Activated CD4-positive, CD25-positive, alpha-beta regulatory T cell treated with anti-CD3 and anti-CD28 coated beads, Interleukin-2, amount 50 U/mL, for 24 hours (primary cell): ENCODE measurements at regions not wholly inside any gene's neighbourhood (a gene's known extent, or its start where the extent isn't known, plus 50 kb on each side); places are given as distances from the start of the nearest gene placed in this dataset.
"Not testable (repeated sequence)": the region's sequence is repeated elsewhere in the genome, so short reads cannot be mapped to it uniquely, and the experiment has no call there.

Source experiments
- ATAC-seq, 2 donors: fragments of 150-1000 bp; cut with Tn5 transposase; one replicate each; pipeline ENCODE4 v1.10.0; 2021; ENCODE audit warnings: mild to moderate bottlenecking in 1 of 2, moderate library complexity in 1 of 2

DNA sequence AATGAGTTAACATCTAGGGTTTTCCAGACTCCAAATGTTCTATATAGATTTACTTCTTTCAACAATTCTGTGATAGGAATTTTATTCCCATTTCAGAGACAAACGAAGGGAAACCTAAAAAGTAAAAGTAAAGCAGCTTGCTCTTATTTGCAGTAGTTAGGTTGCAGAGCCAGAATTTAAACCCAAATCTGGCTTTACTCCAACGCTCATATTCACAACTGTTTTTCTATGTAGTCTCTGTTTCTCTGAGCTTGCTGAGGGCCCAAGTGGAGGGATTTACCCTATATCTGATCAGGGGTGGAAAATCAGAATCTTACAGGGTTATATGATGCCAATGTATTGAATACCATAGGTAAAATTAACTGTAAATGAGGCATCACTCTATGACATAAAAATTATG, 599.1 kb upstream of the GRIA3 start:
- ATAC-seq = no peak

DNA sequence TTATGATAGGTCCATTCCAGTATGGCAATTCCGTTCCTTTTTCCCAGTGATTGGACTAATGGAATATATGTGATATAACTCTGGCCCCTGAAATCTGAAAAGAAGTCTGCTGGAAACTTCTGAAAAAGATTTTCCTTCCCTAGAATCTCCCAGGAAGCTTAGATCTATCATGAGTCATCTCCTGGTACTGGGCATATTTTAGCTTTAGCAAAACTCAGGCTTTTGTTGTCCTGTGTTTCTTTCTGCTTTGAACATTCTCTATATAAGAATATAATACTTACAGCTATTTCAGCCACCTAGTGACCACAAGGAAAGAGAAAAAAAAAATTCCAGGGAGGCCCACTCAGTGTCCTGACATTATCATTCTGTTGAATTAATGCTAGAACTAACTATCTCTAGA, 597.2 kb upstream of the GRIA3 start:
- no peak for ATAC-seq

DNA sequence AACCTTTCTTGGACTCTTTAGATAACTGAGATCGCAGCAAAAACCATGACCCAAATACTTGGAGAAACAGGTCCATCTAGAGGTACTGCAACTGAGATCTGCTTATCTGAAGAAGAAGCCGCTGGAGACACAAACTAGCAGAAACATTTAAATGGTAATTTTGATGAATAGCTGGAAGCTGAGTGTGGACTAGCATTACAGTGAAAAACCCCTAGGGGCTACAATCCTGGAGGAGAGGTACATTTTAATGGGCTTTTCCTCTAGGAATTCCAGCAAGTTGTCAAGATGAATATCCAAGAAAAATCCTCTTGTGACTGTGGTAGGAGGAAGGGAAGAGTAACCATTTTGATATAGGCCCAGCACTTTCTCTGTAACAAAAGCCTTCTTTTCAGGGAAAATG, 592.5 kb upstream of the GRIA3 start:
- no peak for ATAC-seq

DNA sequence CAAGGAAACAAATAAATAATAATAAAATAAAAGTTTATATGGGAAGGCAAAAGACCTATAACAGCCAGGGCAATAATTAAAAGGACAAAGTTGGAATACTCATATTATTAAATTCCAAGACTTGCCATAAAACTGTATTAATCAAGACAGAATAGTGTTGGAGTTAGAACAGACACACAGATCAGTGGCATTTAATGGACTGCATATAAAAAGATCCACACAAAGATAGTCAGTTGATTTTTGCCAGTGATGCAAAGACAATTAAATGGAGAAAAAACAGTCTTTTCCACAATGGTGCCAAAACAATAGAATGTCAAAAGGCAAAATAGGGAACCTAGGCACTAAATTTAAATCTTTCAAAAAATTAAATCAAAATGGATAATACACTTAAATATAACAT, 587.1 kb upstream of the GRIA3 start:
- no peak for ATAC-seq

DNA sequence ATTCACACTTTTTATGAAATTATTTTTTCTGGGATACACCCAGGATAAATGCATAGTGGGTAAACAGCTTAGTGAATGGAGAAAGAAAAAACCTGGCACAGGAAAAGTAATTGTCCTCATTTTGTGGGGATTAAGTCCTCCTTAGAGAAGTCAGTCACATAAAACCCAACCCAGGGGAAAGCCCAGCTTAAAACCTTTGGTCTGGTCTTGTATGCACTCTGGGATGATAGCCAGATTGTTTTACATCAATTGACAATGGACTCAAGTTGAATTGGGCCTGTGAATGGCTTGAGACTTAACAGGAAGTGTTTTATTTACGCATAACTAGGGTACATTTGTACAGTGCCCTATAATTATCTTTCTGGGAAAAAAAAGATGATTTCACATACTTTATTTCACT, 561.3 kb upstream of the GRIA3 start:
- no peak for ATAC-seq

DNA sequence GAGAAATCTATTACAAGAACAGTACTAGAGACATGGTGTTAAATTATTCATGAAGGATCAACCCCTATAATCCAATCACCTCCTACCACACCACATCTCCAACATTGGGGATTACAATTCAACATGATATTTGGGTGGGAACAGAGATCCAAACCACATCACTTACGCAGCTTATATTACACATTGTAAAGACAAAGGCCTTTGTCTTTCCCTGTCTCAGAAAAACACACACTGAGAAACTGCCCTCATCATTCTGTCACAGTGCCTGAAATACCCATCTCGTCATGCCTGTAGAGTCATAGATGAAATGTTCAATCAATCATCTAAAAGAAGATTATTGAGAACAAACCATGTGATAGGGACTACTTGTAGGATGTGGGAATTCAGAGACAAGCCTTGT, 558.8 kb upstream of the GRIA3 start:
- ATAC-seq = no peak

DNA sequence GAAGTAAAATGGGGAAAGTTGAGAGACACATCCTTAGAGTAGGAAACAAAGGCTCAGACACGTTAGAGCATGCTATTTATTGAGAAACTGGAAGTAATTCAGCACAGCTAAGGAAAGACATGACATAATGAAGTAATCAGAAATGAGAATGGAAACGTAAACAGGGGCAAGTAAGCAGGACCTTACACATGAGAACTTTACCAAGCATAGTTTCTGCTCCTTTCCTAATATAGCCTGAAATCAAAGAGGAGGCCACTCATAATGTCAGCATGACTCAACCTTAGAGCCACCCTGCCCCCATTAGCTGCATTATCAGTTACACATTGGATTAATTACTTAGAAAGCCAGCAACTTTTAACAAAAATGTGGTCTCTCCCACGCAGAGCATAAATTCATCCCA, 558.3 kb upstream of the GRIA3 start:
- no peak for ATAC-seq

DNA sequence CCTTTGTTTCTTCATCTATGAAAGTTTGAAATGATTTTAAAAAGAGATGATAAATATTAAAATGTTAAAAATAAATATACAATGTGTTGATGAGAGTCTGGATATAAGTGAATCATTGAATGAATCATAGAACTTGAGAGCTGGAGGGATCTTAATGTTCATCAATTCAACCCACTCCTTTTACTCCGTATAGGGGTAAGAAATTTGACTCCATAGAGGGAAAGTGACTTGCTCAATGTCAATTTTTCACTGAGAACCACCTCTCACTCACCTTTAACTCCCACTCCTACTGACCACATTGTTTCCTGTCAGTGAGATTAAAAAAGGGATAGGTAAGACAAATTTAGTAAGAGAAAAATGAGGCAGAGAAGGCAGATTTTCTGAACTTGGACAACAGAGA, 557.2 kb upstream of the GRIA3 start:
- ATAC-seq = no peak

DNA sequence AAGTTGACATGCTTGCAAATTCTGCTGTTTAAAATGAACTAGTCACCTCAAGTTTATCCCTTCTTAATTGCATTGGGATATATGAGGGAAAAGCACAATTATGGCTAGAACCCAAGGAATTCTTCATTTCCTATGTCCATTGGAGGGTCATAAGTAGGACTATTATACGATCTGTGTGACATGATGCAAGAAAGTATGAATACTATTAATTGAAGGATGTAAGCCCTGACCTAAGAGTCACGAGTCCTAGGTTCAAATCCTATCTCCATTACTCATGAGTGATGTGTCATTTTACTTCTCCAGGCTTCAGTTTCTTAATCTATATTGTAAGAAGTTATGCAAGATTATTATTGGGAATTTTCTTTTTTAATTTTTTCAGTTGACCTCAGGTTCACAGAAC, 542.9 kb upstream of the GRIA3 start:
- ATAC-seq = no peak

DNA sequence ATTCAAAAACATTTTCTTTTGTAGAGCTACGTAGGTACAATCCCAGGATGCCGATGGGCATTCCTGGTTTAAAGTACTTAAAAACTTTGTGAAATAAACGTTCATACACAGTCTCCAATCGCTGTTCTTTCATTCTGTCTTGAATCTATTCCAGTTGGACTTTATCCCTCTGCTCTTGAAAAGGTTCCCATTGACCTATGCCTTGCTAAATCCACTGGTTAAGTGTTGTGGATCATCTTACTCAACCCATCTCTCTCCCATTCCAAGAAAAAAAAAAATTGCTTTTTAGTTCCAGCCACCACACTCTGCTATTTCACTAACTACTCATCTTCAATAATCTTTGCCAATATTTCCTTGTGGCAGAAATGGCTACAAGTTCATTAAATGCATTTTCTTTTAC, 542.3 kb upstream of the GRIA3 start:
- no peak for ATAC-seq

DNA sequence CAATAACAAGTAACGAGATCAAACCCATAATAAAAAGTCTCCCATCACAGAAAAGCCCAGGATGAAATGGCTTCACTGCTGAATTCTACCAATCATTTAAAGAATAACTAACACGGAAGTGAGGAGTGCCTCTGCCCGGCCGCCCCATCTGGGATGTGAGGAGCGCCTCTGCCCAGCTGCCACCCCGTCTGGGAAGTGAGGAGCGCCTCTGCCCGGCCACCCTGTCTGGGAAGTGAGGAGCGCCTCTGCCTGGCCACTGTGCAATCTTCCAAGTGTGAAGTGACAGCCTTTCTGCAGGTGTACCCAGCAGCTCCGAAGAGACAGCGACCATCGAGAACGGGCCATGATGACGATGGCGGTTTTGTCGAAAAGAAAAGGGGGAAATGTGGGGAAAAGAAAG, 528.8 kb upstream of the GRIA3 start:
- not testable (repeated sequence) for ATAC-seq

DNA sequence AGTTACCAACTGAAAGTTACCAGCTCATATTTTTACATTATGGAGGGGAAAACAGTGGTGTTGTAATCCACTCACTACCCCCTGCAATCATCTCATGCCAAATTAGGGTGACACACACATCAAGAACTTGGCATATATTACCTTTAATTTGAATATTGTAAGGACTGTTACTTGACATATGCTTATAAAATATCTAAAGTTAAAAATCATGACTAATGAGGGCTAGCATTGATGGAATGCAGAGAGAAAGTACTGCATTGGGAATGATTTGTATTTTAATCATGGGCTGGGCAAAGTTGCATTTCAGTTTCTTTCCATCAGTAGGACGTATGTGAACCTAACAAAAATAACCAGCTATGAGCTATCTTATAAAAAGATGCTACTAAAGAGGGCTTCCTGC, 517.5 kb upstream of the GRIA3 start:
- no peak for ATAC-seq

DNA sequence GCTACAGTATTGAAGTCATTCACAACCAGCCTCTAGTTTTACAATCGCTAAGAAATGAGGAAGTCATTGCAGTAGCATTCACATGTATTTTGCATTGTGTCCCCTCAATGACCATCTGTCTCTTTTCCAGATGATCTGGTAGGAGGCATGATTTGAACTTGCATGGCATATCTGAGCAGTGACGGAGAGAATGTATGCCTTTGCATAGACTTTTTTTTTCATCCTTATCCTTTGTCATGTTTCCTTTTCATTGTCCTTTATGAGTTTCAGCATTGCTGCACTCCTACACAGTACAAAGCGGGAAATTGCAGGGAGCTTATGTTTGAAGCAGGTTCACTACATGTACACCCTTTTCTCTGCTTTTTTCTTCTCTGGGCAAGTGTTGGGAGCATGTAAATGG, 516.4 kb upstream of the GRIA3 start:
- ATAC-seq = no peak

DNA sequence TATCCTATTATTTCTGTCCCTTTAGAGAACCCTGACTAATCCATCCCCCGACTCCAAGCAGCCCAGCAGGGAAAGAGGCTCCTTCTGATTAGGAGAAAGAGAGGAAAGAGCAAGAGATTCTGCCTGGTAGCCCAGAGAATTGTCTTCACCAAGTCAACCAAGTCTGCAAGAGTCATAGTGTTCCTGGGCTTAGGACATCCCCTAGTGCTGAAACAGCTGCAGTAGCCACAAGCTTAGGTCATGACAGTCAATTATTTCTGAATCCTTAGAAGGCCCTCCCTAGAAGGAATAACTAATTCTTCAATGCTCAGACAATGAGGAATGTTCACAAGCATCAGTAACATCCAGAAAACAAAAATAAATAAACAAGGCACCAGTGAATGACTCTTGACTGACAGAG, 480.3 kb upstream of the GRIA3 start:
- ATAC-seq = no peak

DNA sequence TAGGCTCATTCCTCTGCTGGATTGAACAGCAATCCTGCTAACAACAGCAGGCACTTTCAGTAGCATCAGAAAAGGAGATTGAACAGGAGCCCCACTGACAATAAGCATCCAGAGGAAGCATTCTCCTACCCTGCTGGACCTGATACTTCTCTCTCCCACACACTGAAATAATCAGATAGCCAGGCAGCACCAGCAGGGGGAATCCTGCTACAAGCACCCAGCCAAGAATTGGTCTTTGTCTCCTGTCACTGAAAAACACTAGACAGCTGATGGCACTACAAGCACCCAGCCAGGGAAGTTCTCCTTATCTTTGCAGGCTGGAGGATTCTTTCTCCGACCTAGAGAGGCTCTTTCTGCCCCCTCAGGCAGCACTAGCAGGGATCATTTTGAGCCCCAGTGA, 444.3 kb upstream of the GRIA3 start:
- no peak for ATAC-seq

DNA sequence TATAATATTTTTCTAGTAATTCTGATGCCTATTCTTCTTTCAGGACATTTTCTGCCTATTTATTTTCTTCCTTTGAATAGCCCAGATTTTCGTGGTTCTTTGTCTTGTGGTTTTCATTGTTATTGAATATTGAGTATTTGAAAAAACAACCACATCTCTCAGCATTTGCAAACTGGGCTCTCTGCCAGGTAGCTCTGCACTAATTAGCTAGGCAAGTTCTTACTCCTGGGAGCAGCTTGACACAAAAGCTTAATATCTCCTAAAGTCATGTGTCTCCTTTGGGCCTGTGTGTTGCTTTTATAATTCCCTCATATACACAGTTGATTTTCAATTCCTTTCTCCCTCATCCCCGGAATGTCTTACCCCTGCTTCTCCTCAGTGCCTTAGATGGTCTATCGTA, 413.5 kb upstream of the GRIA3 start:
- ATAC-seq = no peak

DNA sequence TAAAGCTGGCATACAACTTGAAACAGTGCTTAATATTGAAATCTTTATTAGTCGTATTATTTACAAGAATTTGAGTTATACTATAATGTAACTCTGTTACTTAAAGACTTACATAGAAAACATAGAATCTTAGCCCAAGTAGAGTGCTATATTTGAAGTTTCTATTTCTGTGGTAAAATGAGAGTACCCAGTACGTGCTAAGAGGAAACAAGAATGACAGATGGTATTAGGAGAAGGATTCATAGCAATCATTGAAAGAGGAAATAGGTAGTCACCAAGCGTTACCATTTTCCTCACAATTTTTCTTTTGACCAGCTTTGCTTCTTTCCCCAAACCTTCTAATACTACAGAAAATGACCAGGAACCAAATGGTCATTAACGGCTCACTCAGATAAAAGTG, 412.1 kb upstream of the GRIA3 start:
- no peak for ATAC-seq

DNA sequence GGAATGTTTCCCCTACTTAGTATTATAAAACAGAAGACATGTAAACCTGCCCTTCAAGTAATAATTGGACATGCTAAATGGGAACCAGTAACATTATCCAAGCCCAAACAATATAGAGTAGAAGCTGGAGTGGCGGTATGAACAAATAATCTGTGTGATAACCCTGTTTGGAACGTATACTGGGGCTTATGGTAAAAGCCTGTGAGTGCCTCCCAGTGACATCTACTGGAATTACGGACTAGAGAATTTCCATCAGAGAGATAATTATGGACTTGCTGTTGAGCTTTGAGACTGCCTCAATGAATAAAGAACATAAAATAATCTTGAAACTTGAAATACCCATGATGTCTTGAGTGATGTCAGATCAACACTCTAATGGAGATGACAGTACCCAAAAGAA, 406.3 kb upstream of the GRIA3 start:
- no peak for ATAC-seq

DNA sequence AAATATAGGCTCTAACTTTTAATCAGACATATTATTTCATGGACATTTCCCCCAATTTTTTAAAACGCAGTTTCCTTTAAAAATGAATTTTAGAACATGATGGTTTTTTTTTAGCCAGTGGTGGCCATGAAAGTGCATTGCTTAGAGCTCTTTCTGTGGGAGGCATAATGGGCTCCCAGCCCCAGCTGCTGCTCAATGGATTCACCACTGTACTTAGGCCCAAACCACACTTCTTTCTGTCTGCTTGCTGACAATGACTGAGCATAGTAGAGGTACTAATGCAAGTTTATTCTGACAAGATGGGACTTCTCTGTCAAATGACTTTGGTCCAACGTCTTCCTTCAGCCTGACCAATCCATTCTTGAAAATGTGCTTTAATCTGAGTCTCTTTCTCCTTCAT, 400.2 kb upstream of the GRIA3 start:
- no peak for ATAC-seq

DNA sequence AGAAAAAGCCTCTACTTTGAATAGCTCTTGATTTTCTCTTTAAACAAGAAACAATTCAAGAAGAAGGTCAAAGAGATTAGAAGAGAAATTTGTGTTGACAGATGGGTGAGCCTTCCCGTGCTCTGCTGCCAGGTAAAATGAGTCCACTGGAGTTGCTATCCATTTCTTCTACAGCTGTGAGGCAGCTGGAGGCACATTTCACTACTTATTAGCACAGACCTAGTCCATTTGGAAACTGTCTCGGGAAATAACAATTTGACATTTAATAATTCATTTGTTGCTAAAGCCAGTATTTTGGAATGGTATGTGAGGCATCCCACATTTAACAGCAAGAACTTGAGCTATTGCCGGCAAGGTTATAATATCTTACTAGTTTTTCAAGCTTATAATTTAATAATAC, 396.8 kb upstream of the GRIA3 start:
- ATAC-seq = no peak

DNA sequence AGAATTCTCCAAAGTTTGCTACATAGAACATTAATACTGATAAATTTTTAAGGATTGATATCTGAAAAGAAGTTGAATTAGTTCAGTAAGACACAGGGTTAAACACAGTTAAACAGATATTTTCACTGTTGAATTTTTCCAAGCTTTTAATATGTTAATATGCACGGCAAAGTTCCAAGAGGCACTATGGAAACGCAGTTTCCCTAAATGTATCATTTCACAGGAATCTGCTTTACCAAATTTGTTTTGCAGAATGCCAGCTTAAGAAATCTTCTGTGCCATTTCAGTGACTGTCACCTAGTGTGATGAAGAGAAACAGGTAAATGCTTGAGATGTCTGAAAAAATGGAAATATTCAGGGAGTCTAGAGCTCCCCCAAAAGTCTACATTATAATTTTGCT, 395.9 kb upstream of the GRIA3 start:
- ATAC-seq = no peak

DNA sequence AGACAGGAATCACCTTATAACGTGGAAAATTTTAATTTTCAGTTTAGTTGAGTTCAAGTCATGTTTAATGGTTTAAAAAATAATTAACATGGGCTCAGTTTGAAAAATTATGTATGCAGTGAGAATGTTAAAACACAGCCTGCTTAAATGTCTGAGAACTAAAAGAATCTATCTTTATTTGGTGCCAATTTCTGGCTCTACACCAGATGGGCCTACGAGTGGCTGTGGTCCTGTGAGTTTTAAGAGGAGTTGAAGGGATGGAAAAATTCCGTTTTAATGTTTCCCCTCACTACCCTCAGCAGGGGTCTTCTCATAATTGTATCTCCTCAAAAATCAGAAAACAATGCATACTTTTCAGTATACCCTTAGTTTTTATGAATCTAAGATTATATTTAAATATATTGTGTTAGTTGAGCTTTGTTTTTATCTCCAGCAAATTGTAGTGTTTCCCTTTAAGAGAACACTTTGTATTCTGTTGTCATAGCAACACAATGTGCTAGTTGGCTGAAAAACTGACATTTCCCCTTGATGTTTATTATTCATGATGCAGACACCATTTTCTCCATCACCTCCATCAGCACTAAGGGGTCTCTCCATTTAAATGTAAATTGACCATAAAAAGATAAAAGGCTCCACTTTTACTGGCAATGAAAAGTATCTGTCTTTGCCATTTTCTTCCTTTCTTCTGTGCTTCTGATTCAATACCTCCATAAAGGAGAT, 393.5 kb upstream of the GRIA3 start:
- ATAC-seq = no peak

DNA sequence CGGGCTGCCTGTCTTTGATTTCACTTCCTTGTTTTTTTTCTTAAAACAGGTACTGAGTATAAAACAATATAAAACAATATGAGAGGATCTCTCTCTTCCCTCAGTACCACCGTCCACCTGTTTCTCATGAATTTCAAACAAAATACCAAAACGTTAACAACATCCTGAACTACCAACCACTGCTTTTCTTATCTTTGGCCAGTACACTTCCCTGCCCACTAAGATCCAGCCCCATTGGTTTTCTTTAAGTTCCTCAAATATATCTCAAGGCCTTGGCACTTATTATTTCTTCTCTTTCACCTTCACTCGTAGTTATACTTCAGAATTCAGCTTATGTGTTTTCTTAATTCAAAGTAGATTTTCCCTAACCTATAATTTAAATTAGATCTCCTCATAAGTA, 370.2 kb upstream of the GRIA3 start:
- no peak for ATAC-seq

DNA sequence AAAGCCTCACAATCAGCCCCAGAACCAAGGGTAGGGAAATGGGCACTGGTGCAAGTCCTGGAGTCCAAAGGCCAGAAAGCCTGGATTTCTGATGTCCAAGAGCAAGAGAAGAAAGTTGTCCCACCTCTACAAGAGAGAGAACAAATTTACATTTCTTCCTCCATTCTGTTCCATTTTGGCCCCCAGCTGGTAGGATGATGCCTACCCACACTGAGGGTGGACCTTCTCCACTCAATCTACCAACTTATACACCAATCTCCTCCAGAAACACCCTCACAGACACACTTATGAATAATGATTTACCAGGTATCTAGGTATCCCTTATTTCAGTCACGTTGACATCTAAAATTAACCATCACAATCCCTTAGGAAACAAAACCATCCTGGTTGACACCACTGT, 367.8 kb upstream of the GRIA3 start:
- no peak for ATAC-seq

DNA sequence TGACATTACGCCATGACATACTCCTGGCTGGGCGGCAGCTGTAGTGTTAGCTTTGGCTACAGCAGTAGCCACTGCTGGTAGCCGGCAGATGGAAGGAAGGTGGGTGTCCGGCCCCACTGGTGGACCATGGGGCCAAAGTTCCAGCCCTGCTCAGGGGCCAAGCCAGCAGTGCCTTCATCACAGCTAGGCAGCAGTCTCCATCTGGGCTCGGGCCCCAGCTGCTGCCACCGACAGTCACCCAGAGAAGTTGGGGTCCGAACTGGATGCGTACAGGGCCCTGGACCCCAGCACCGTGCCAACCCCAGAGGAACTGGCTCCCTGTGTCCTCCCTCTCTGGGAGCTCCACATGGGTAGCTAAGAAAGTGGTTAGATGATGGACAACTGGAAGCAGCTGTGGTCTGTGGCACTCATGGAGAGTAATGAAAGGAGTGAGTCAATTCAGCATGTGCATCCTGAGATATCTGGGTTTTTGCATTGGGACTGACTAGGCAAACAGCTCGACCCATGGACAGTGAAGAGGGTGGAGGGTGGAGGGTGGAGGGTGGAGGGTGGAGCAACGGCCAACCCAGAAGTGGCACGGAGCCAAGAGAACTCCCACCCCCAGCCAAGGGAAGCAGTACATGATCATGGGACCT, 366.6 kb upstream of the GRIA3 start:
- no peak for ATAC-seq
